Peyer's patch (tissue), 4 donors: ENCODE measurements at regions not wholly inside any gene's neighbourhood (a gene's known extent, or its start where the extent isn't known, plus 50 kb on each side); places are given as distances from the start of the nearest gene placed in this dataset.

Experiments
- POLR2A ChIP-seq, 2 donors: fragments of 450-650 bp; IDR thresholded peaks; one replicate each; pipeline ENCODE4 v1.5.1; 2017; ENCODE audit warnings: antibody characterized with exemption in 2 of 2, mild to moderate bottlenecking in 2 of 2, moderate library complexity in 2 of 2
- TF ChIP-seq, protein P1 (sequence below), 6 experiments: fragments of 450-650 bp in 4 of 6; fragments of 200-600 bp in 2 of 6; sonication (generic) in 1 of 6; IDR thresholded peaks; one replicate each; pipeline ENCODE4 v1.5.1; 2017 to 2019; ENCODE audit warnings: antibody characterized with exemption in 6 of 6, mild to moderate bottlenecking in 3 of 6, moderate library complexity in 1 of 6

DNA sequence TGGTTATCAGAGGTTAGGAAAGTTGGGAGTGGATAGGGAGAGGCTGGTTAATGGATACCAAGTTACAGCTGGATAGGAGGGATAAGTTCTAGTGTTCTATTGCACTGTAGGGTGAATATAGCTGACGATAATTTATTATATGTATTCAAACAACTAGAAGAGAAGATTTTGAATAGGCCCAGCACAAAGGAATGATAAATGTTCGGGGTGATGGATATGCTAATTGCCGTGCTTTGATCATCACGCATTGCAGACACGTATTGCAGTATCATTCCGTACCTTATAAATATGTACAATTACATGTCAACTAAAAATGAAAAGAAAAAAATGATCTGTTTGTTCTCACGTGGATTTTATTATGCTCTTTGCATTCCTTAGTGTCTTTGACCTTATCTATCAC is 369.2 kb upstream of the PKDCC start:
- TF ChIP-seq, protein P1, sequence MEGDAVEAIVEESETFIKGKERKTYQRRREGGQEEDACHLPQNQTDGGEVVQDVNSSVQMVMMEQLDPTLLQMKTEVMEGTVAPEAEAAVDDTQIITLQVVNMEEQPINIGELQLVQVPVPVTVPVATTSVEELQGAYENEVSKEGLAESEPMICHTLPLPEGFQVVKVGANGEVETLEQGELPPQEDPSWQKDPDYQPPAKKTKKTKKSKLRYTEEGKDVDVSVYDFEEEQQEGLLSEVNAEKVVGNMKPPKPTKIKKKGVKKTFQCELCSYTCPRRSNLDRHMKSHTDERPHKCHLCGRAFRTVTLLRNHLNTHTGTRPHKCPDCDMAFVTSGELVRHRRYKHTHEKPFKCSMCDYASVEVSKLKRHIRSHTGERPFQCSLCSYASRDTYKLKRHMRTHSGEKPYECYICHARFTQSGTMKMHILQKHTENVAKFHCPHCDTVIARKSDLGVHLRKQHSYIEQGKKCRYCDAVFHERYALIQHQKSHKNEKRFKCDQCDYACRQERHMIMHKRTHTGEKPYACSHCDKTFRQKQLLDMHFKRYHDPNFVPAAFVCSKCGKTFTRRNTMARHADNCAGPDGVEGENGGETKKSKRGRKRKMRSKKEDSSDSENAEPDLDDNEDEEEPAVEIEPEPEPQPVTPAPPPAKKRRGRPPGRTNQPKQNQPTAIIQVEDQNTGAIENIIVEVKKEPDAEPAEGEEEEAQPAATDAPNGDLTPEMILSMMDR (IDR thresholded peaks at IDR 0.05) = no peak
- no peak for TF ChIP-seq POLR2A (IDR thresholded peaks at IDR 0.05)
